ENCODE measurements at regions not wholly inside any gene's neighbourhood (a gene's known extent, or its start where the extent isn't known, plus 50 kb on each side); places are given as distances from the start of the nearest gene placed in this dataset.

- no peak for TF ChIP-seq CTCF (IDR thresholded peaks at IDR 0.05; ENCODE audit: control insufficient read depth, extremely low read depth, insufficient read depth)
These were observed 455.9 kb upstream of the HS6ST1 start for GRCh38 chr2:128774320-128775216.

GRCh38 chr2:128775217-128775913, 456.7 kb upstream of the HS6ST1 start:
- no peak for TF ChIP-seq CTCF (IDR thresholded peaks at IDR 0.05; ENCODE audit: control insufficient read depth, extremely low read depth, insufficient read depth)
- H3K4me3 ChIP-seq (ENCODE audit: low read depth, low read length), result no peak overlapping the region
- DNase-seq (ENCODE audit: low read depth), result no peak

More at GRCh38 chr2:128774320-128775216, 455.9 kb upstream of the HS6ST1 start:
- no peak for DNase-seq (ENCODE audit: low read depth)
- no peak overlapping the region for H3K4me3 ChIP-seq (ENCODE audit: low read depth, low read length)

- no peak overlapping the region for H3K4me3 ChIP-seq (ENCODE audit: low read depth, low read length)
- no peak for TF ChIP-seq CTCF (IDR thresholded peaks at IDR 0.05; ENCODE audit: control insufficient read depth, extremely low read depth, insufficient read depth)
- DNase-seq (ENCODE audit: low read depth), result no peak
These were observed 457.2 kb upstream of the HS6ST1 start for GRCh38 chr2:128775914-128776285.

GRCh38 chr2:128776461-128777195, 458.0 kb upstream of the HS6ST1 start:
- no peak for TF ChIP-seq CTCF (IDR thresholded peaks at IDR 0.05; ENCODE audit: control insufficient read depth, extremely low read depth, insufficient read depth)
- no peak overlapping the region for H3K4me3 ChIP-seq (ENCODE audit: low read depth, low read length)
- no peak for DNase-seq (ENCODE audit: low read depth)

GRCh38 chr2:128777196-128778035, 458.7 kb upstream of the HS6ST1 start:
- no peak overlapping the region for H3K4me3 ChIP-seq (ENCODE audit: low read depth, low read length)
- no peak for DNase-seq (ENCODE audit: low read depth)
- no peak for TF ChIP-seq CTCF (IDR thresholded peaks at IDR 0.05; ENCODE audit: control insufficient read depth, extremely low read depth, insufficient read depth)

- no peak for TF ChIP-seq CTCF (IDR thresholded peaks at IDR 0.05; ENCODE audit: control insufficient read depth, extremely low read depth, insufficient read depth)
- DNase-seq (ENCODE audit: low read depth), result no peak
These were observed 460.2 kb upstream of the HS6ST1 start for GRCh38 chr2:128778843-128779242.

More at GRCh38 chr2:128778843-128779242, 460.2 kb upstream of the HS6ST1 start:
- H3K4me3 ChIP-seq (ENCODE audit: low read depth, low read length), result no peak overlapping the region

All from LNCaP clone FGC (cell line).